Tibial nerve (tissue), 4 donors: ENCODE measurements at regions not wholly inside any gene's neighbourhood (a gene's known extent, or its start where the extent isn't known, plus 50 kb on each side); places are given as distances from the start of the nearest gene placed in this dataset.

Experiments used
- DNase-seq, 2 donors: peaks; one replicate each; pipeline ENCODE4 v3.0.0-alpha.2; 2019; ENCODE audit warnings: low spot score in 2 of 2
- H3K27ac ChIP-seq, 4 donors: fragments of 200-600 bp; sonication (generic) in 3 of 4; one replicate each; pipeline ENCODE4 v1.5.1; 2017 to 2019; ENCODE audit warnings: mild to moderate bottlenecking in 1 of 4
- H3K27me3 ChIP-seq, 2 donors: fragments of 200-600 bp; sonication (generic) in 1 of 2; one replicate each; pipeline versions ENCODE4 v1.5.1 to v1.6.0; 2017 to 2019
- H3K36me3 ChIP-seq, 3 donors: fragments of 200-600 bp; sonication (generic); one replicate each; pipeline ENCODE4 v1.5.1; 2018 to 2019
- H3K4me1 ChIP-seq, 4 donors: fragments of 200-600 bp; sonication (generic) in 3 of 4; one replicate each; pipeline ENCODE4 v1.5.1; 2017 to 2019
- H3K4me3 ChIP-seq, 4 donors: fragments of 200-600 bp; sonication (generic) in 3 of 4; one replicate each; pipeline ENCODE4 v1.5.1; 2017 to 2019; ENCODE audit warnings: mild to moderate bottlenecking in 1 of 4, moderate library complexity in 1 of 4
- H3K9me3 ChIP-seq, 4 donors: fragments of 200-600 bp; sonication (generic) in 3 of 4; one replicate each; pipeline ENCODE4 v1.5.1; 2017 to 2019
- CTCF ChIP-seq, 5 experiments: fragments of 200-600 bp in 3 of 5; fragments of 450-650 bp in 2 of 5; sonication (generic) in 3 of 5; IDR thresholded peaks; one replicate each; pipeline ENCODE4 v1.5.1; 2016 to 2019; ENCODE audit warnings: antibody characterized with exemption in 5 of 5, mild to moderate bottlenecking in 3 of 5, moderate library complexity in 2 of 5
- EP300 ChIP-seq, 2 donors: sonication (generic); formaldehyde crosslinking; IDR thresholded peaks; one replicate each; pipeline ENCODE4 v1.6.1; 2017; ENCODE audit warnings: antibody characterized with exemption in 2 of 2, mild to moderate bottlenecking in 1 of 2
- POLR2A ChIP-seq, 2 donors: fragments of 450-650 bp; IDR thresholded peaks; one replicate each; pipeline ENCODE4 v1.6.1; 2017; ENCODE audit warnings: antibody characterized with exemption in 2 of 2, mild to moderate bottlenecking in 2 of 2, moderate library complexity in 2 of 2
- WGBS, 2 donors: methylation state at CpG; one replicate each; pipeline ENCODE4 v1.1.5; 2018; 5-methylcytosine and 5-hydroxymethylcytosine counted together

- H3K36me3 ChIP-seq = no peaks in the 10 kb centered on the region
- WGBS, 2 donors = 43 to 48% methylated on average over 5 of the region's 5 CpGs
- no peaks in the 10 kb centered on the region for H3K9me3 ChIP-seq
- no peak for TF ChIP-seq CTCF (IDR thresholded peaks at IDR 0.05)
- TF ChIP-seq EP300 (IDR thresholded peaks at IDR 0.05) = no peak
- TF ChIP-seq POLR2A (IDR thresholded peaks at IDR 0.05) = no peak
- peak overlapping the region in 2 of 4 donors; percentile 3 to 24 for H3K4me3 ChIP-seq
- H3K27me3 ChIP-seq = no peaks in the 10 kb centered on the region
- DNase-seq = no peak
- peak overlapping the region in 1 of 4 donors; percentile 8 for H3K27ac ChIP-seq
- H3K4me1 ChIP-seq = peaks cover 0 to 2% (median 0%) of the 10 kb centered on the region in 4 donors
Observed at GRCh38 chr1:217078078-217078690, 355.0 kb upstream of the ESRRG start.

DNA sequence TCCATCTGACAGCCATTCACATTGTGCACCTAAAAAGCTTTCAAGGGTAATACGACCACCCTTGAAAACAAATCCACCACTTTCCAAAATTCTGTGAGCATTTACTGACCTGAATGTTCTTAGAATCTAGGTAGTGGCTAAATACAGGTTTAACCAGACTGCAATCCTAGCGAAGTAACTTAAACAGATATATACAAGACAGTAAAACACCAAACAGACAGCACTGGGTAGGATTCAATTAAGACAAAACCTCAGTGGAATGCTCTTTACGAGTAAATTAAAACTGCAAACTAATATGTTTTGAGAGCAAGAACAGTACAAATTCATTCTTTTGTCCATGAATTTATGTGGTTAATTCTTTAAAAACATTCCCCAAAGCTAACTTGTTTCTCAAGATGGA, 354.2 kb upstream of the ESRRG start:
- Histone ChIP-seq H3K4me3 (peak overlapping the region in 2 of 4 donors; percentile 9 to 24), H3K4me1 (peaks cover 0 to 2% (median 0%) of the 10 kb centered on the region in 4 donors), H3K27me3 (no peaks in the 10 kb centered on the region), H3K27ac (peak overlapping the region in 1 of 4 donors; percentile 8), H3K9me3 (no peaks in the 10 kb centered on the region), H3K36me3 (no peaks in the 10 kb centered on the region)
- no peak for DNase-seq
- TF ChIP-seq EP300 (IDR thresholded peaks at IDR 0.05) = no peak
- TF ChIP-seq CTCF (IDR thresholded peaks at IDR 0.05) = no peak
- TF ChIP-seq POLR2A (IDR thresholded peaks at IDR 0.05) = no peak
- WGBS, 2 donors = 42 to 57% methylated on average over 3 of the region's 3 CpGs

DNA sequence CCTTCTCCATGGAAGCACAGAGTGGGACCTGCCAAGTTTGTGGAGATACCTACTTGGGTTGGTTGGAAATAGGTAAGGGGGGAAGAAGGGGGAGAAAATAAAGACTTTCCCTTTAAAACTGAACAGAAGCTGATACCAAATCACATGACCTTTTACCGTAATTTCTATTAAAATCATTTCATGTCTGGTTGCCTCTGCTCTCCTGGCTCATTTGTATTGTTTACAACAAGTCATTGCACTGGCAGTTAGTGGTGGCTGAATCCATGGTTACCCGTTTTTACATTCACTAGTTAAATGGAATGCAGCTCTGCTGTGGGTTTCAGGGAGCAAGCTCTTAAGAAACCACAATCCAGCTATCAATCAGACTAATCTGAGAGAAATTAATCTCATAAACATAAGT, 353.7 kb upstream of the ESRRG start:
- Histone ChIP-seq H3K4me1 (peaks cover 0 to 2% (median 0%) of the 10 kb centered on the region in 4 donors), H3K36me3 (no peaks in the 10 kb centered on the region), H3K27ac (peak overlapping the region in 2 of 4 donors; percentile 8 to 38), H3K9me3 (no peaks in the 10 kb centered on the region), H3K27me3 (no peaks in the 10 kb centered on the region), H3K4me3 (peak overlapping the region in 2 of 4 donors; percentile 9 to 24)
- WGBS, 2 donors = 22% methylated on average over 2 of the region's 2 CpGs
- DNase-seq = no peak
- no peak for TF ChIP-seq POLR2A (IDR thresholded peaks at IDR 0.05)
- TF ChIP-seq CTCF (IDR thresholded peaks at IDR 0.05) = no peak
- no peak for TF ChIP-seq EP300 (IDR thresholded peaks at IDR 0.05)

GRCh38 chr1:217072926-217073325, 349.7 kb upstream of the ESRRG start:
- H3K27ac ChIP-seq = no peak overlapping the region
- DNase-seq = no peak
- no peaks in the 10 kb centered on the region for H3K27me3 ChIP-seq
- H3K4me1 ChIP-seq = no peaks in the 10 kb centered on the region
- no peak for TF ChIP-seq CTCF (IDR thresholded peaks at IDR 0.05)
- no peak for TF ChIP-seq EP300 (IDR thresholded peaks at IDR 0.05)
- TF ChIP-seq POLR2A (IDR thresholded peaks at IDR 0.05) = no peak
- WGBS, 2 donors = 59 to 100% methylated on average over 1 of the region's 1 CpG
- no peak overlapping the region for H3K4me3 ChIP-seq
- H3K36me3 ChIP-seq = no peaks in the 10 kb centered on the region
- no peaks in the 10 kb centered on the region for H3K9me3 ChIP-seq

DNA sequence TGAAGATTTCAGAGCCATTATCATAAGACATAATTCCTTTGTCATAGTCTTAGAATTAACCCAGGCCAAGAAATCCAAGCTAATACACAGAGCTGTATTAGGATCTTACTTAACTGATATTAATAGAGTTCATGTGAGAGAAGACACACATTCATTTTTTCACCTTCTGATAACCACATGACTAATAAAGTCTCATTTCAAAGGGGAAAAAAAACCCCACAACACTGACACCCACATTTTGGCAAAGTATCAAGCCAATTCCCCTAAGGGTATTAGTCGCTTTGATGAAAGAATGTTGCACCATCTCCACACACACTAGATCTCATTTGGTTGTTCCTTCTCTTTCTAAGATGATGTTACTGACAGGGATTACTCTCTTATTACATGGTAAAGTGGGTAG, 344.4 kb upstream of the ESRRG start:
- Histone ChIP-seq H3K27me3 (no peaks in the 10 kb centered on the region), H3K36me3 (no peaks in the 10 kb centered on the region), H3K4me1 (no peaks in the 10 kb centered on the region), H3K27ac (no peak overlapping the region), H3K4me3 (no peak overlapping the region), H3K9me3 (no peaks in the 10 kb centered on the region)
- 68 to 79% methylated on average over 1 of the region's 1 CpG for WGBS, 2 donors
- TF ChIP-seq POLR2A (IDR thresholded peaks at IDR 0.05) = no peak
- TF ChIP-seq CTCF (IDR thresholded peaks at IDR 0.05) = no peak
- TF ChIP-seq EP300 (IDR thresholded peaks at IDR 0.05) = no peak
- DNase-seq = no peak
